Liver (tissue), 8 donors: ENCODE measurements at regions not wholly inside any gene's neighbourhood (a gene's known extent, or its start where the extent isn't known, plus 50 kb on each side); places are given as distances from the start of the nearest gene placed in this dataset.
A peak's percentile ranks its signal among the peaks of the same experiment; 100 is the strongest.

Experiments used
- DNase-seq: peaks from one replicate; pipeline ENCODE4 v3.0.0-alpha.2; 2017; ENCODE audit warnings: low spot score
- H3K27ac ChIP-seq, 2 donors: one replicate each; pipeline ENCODE4 v1.7.0; 2013; ENCODE audit warnings: inconsistent platforms in 2 of 2, low read length in 2 of 2, control low read depth in 1 of 2, low read depth in 1 of 2, mild to moderate bottlenecking in 1 of 2
- H3K27me3 ChIP-seq, 4 donors: one replicate each; pipeline versions ENCODE4 v1.6.1 to v1.7.0; 2013; ENCODE audit warnings: low read length in 3 of 4, inconsistent platforms in 1 of 4, mild to moderate bottlenecking in 1 of 4, moderate library complexity in 1 of 4; ENCODE audit not compliant: control insufficient read depth in 4 of 4, insufficient read depth in 4 of 4
- H3K36me3 ChIP-seq, 4 donors: one replicate each; pipeline versions ENCODE4 v1.6.1 to v1.7.0; 2013; ENCODE audit warnings: low read length in 3 of 4, mild to moderate bottlenecking in 3 of 4, low read depth in 1 of 4, moderate library complexity in 1 of 4; ENCODE audit not compliant: control insufficient read depth in 4 of 4, insufficient read depth in 3 of 4
- H3K4me1 ChIP-seq, 4 donors: one replicate each; pipeline versions ENCODE4 v1.6.1 to v1.7.0; 2013; ENCODE audit warnings: low read length in 3 of 4, mild to moderate bottlenecking in 3 of 4, moderate library complexity in 1 of 4; ENCODE audit not compliant: control insufficient read depth in 4 of 4, insufficient read depth in 4 of 4
- H3K4me3 ChIP-seq, 3 donors: one replicate each; pipeline versions ENCODE4 v1.6.1 to v1.7.0; 2013; ENCODE audit warnings: low read length in 3 of 3, control low read depth in 1 of 3, low read depth in 1 of 3, mild to moderate bottlenecking in 1 of 3
- H3K9ac ChIP-seq, 2 donors: one replicate each; pipeline ENCODE4 v1.7.0; 2013; ENCODE audit warnings: low read length in 2 of 2, mild to moderate bottlenecking in 2 of 2, moderate library complexity in 2 of 2, control low read depth in 1 of 2, low read depth in 1 of 2
- H3K9me3 ChIP-seq, 4 donors: one replicate each; pipeline versions ENCODE4 v1.6.1 to v1.7.0; 2013; ENCODE audit warnings: low read length in 3 of 4; ENCODE audit not compliant: control insufficient read depth in 4 of 4
- EGR1 ChIP-seq, 2 donors: IDR thresholded peaks; 2 replicates each; pipeline ENCODE4 v1.6.1; 2016 to 2018; ENCODE audit warnings: antibody characterized with exemption in 2 of 2, low read depth in 2 of 2
- FOXA1 ChIP-seq: IDR thresholded peaks from 2 replicates; pipeline ENCODE4 v1.6.1; 2016; ENCODE audit warnings: antibody characterized with exemption
- FOXA2 ChIP-seq: IDR thresholded peaks from 2 replicates; pipeline ENCODE4 v1.6.1; 2016; ENCODE audit warnings: antibody characterized with exemption
- GABPA ChIP-seq, 2 donors: IDR thresholded peaks in 1 of 2; conservative IDR thresholded peaks in 1 of 2; 2 replicates each; pipeline ENCODE4 v1.6.1; 2016; ENCODE audit warnings: antibody characterized with exemption in 2 of 2, mild to moderate bottlenecking in 1 of 2, moderate library complexity in 1 of 2
- NR2F2 ChIP-seq: IDR thresholded peaks from 2 replicates; pipeline ENCODE4 v1.6.1; 2016; ENCODE audit warnings: antibody characterized with exemption
- RAD21 ChIP-seq, 2 donors: IDR thresholded peaks; 2 replicates each; pipeline ENCODE4 v1.6.1; 2016; ENCODE audit warnings: antibody characterized with exemption in 2 of 2, mild to moderate bottlenecking in 2 of 2
- SP1 ChIP-seq: IDR thresholded peaks from 2 replicates; pipeline ENCODE4 v1.6.1; 2018; ENCODE audit warnings: antibody characterized with exemption, mild to moderate bottlenecking
- YY1 ChIP-seq: IDR thresholded peaks from 2 replicates; pipeline ENCODE4 v1.6.1; 2016; ENCODE audit warnings: antibody characterized with exemption, mild to moderate bottlenecking
- WGBS: extraction: QIAGEN DNeasy Blood & Tissue Kit; methylation state at CpG from one replicate; pipeline ENCODE4 v1.1.7; 2013; 5-methylcytosine and 5-hydroxymethylcytosine counted together
- TF ChIP-seq, protein P1 (sequence below): fragments of 150-350 bp; IDR thresholded peaks from 2 replicates; pipeline ENCODE4 v1.5.1; 2017; ENCODE audit warnings: improper control_type of control experiment, low read depth, low read length; ENCODE audit not compliant: missing input control
- TF ChIP-seq, protein P2 (sequence below): IDR thresholded peaks from 2 replicates; pipeline ENCODE4 v1.6.1; 2016; ENCODE audit warnings: antibody characterized with exemption
- TF ChIP-seq, protein P3 (sequence below): IDR thresholded peaks from 2 replicates; pipeline ENCODE4 v1.6.1; 2016; ENCODE audit warnings: antibody characterized with exemption
- TF ChIP-seq, protein P4 (sequence below): IDR thresholded peaks from 2 replicates; pipeline ENCODE4 v1.6.1; 2016; ENCODE audit warnings: antibody characterized with exemption
- donor health status: healthy.
- donor health status: healthy.
- donor health status: healthy.
- donor health status: healthy.
- donor health status: healthy.

DNA sequence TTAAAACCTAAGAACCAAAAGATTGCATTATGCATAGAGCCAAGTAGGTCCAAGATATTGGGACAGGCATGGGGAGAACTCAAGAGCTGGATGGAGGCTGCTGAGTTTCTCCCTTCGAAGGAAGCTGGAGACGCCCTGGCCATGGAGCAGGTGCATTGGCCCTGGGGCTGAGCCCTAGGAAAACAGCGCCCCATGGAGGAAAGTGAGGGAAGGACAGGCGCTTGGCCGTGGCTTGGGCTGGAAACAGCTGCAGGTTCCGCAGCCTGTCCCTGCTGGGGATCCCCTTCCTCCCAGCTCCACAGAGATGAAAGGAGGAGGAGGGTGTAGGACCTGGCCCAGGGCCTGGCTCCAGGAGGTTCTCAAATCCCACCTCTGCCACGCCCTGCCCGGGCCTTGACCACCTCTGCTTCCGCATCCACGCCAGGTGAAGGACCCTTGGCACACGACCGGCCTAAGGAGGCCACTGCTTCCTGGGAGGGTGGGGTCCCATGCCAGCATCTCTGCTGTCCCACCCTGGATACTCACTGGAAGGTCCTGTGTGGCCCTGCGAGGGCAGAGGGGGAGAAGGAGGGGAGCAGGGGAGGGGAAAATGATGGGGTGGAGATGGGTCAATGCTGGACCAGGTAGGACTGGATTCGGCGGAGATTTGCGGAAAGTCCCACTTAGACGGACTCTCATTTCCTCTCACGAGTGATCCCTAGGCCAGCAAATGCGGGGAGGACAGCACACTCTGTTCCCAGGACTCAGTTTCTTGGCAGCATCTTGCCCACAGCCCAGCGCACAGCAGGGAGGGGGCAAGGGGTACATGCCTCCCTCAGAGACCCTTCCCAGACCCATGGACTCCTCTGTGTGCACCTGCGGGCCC lies 258.6 kb upstream of the TCERG1L start:
- peak; percentile 29 for DNase-seq
- no peaks in the 10 kb centered on the region for H3K36me3 ChIP-seq
- TF ChIP-seq, protein P1, sequence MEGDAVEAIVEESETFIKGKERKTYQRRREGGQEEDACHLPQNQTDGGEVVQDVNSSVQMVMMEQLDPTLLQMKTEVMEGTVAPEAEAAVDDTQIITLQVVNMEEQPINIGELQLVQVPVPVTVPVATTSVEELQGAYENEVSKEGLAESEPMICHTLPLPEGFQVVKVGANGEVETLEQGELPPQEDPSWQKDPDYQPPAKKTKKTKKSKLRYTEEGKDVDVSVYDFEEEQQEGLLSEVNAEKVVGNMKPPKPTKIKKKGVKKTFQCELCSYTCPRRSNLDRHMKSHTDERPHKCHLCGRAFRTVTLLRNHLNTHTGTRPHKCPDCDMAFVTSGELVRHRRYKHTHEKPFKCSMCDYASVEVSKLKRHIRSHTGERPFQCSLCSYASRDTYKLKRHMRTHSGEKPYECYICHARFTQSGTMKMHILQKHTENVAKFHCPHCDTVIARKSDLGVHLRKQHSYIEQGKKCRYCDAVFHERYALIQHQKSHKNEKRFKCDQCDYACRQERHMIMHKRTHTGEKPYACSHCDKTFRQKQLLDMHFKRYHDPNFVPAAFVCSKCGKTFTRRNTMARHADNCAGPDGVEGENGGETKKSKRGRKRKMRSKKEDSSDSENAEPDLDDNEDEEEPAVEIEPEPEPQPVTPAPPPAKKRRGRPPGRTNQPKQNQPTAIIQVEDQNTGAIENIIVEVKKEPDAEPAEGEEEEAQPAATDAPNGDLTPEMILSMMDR, result peak; percentile 26
- TF ChIP-seq RAD21 (IDR thresholded peaks at IDR 0.05) (peak in 1 of 2 donors; percentile 67), SP1 (no peak)
- H3K4me3 ChIP-seq, result no peak overlapping the region
- H3K4me1 ChIP-seq, result no peaks in the 10 kb centered on the region
- no peak overlapping the region for H3K27ac ChIP-seq
- H3K27me3 ChIP-seq, result peaks cover 0 to 4% (median 0%) of the 10 kb centered on the region in 4 donors
- 71% methylated on average over 21 of the region's 21 CpGs for WGBS
- no peak overlapping the region for H3K9ac ChIP-seq
- peaks cover 0 to 7% (median 5%) of the 10 kb centered on the region in 4 donors for H3K9me3 ChIP-seq

DNA sequence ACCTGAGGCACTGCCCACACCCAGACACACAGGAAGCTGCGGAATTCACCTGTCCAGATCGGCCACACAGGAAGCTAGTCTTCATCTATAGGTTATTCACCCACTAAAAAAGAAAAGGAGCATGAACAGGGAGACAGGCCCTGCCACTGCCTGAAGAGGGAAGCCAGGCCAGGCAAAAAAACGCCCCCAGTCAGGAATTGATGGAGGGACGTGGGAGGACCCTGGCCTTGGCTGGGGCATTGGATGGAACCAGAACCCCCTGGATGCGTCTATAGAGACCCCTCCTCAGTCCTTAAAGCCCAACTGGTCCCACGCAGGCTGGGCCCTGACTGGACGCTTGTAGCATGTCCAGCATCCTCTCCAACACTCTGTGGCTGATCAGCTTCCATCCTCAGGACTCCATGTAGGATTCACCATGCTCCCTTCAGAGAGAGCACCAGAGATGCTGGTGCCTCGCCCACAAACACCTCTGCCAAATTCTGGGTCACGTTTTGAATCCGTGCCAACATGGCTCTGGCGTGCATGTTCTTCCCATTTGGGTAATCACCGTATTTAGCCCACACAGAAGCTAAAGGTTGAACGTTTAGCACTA lies 259.3 kb upstream of the TCERG1L start:
- peak; percentile 22 for DNase-seq
- H3K9ac ChIP-seq, result no peak overlapping the region

DNA sequence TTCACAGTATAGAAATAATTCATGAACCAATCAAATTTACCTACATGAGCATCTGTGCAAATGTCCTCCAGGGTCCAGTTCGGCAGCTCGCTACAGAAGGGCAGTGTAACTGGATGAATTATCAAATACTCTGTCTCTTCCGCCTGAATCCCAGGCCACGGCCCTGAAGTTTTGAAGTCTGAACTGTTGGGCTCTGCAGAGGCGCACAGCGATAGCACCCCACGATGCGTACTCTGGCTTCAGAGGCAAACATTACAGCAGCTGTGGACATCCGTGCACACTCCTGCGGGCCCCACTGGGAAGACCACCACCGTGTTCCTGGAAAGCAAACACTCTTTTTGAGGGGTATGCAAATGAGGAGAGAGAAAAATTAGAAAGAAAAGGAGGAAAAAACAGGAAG lies 259.8 kb upstream of the TCERG1L start:
- Histone ChIP-seq H3K9me3 (peaks cover 0 to 4% (median 0%) of the 10 kb centered on the region in 4 donors), H3K4me3 (no peak overlapping the region), H3K4me1 (no peaks in the 10 kb centered on the region), H3K27ac (no peak overlapping the region), H3K27me3 (peaks cover 0 to 4% (median 0%) of the 10 kb centered on the region in 4 donors), H3K36me3 (no peaks in the 10 kb centered on the region), H3K9ac (no peak overlapping the region)
- peak; percentile 20 for DNase-seq
- 79% methylated on average over 11 of the region's 11 CpGs for WGBS
- TF ChIP-seq, protein P2, sequence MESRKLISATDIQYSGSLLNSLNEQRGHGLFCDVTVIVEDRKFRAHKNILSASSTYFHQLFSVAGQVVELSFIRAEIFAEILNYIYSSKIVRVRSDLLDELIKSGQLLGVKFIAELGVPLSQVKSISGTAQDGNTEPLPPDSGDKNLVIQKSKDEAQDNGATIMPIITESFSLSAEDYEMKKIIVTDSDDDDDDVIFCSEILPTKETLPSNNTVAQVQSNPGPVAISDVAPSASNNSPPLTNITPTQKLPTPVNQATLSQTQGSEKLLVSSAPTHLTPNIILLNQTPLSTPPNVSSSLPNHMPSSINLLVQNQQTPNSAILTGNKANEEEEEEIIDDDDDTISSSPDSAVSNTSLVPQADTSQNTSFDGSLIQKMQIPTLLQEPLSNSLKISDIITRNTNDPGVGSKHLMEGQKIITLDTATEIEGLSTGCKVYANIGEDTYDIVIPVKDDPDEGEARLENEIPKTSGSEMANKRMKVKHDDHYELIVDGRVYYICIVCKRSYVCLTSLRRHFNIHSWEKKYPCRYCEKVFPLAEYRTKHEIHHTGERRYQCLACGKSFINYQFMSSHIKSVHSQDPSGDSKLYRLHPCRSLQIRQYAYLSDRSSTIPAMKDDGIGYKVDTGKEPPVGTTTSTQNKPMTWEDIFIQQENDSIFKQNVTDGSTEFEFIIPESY, result no peak
- TF ChIP-seq, protein P1, result no peak
- no peak for TF ChIP-seq NR2F2
- TF ChIP-seq, protein P3, sequence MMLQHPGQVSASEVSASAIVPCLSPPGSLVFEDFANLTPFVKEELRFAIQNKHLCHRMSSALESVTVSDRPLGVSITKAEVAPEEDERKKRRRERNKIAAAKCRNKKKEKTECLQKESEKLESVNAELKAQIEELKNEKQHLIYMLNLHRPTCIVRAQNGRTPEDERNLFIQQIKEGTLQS, result no peak
- no peak for TF ChIP-seq GABPA (IDR thresholded peaks at IDR 0.05 in 1 of 2, conservative IDR thresholded peaks at IDR 0.05 in 1 of 2)
- no peak for TF ChIP-seq FOXA2
- TF ChIP-seq RAD21 (IDR thresholded peaks at IDR 0.05), result no peak
- no peak for TF ChIP-seq FOXA1
- TF ChIP-seq, protein P4, sequence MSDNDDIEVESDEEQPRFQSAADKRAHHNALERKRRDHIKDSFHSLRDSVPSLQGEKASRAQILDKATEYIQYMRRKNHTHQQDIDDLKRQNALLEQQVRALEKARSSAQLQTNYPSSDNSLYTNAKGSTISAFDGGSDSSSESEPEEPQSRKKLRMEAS, result no peak
- no peak for TF ChIP-seq YY1
- TF ChIP-seq EGR1 (IDR thresholded peaks at IDR 0.05; ENCODE audit: low read depth in 2 of 2), result no peak

More for the DNA sequence above, 259.3 kb upstream of the TCERG1L start:
- Histone ChIP-seq H3K4me1 (no peaks in the 10 kb centered on the region), H3K4me3 (no peak overlapping the region), H3K36me3 (no peaks in the 10 kb centered on the region), H3K9me3 (peaks cover 0 to 7% (median 3%) of the 10 kb centered on the region in 4 donors), H3K27me3 (peaks cover 0 to 4% (median 0%) of the 10 kb centered on the region in 4 donors), H3K27ac (no peak overlapping the region)
- 72% methylated on average over 13 of the region's 13 CpGs for WGBS
- TF ChIP-seq NR2F2 (no peak), FOXA2 (no peak), EGR1 (IDR thresholded peaks at IDR 0.05; ENCODE audit: low read depth in 2 of 2) (no peak)
- TF ChIP-seq, protein P3, result no peak
- TF ChIP-seq, protein P4, result no peak
